GM03348 (cell line): ENCODE measurements at regions not wholly inside any gene's neighbourhood (a gene's known extent, or its start where the extent isn't known, plus 50 kb on each side); places are given as distances from the start of the nearest gene placed in this dataset.
"Not testable (repeated sequence)": the region's sequence is repeated elsewhere in the genome, so short reads cannot be mapped to it uniquely, and the experiment has no call there.

Experiments
- DNase-seq: peaks from one replicate; pipeline ENCODE4 v3.0.0; 2012; ENCODE audit warnings: low spot score

DNA sequence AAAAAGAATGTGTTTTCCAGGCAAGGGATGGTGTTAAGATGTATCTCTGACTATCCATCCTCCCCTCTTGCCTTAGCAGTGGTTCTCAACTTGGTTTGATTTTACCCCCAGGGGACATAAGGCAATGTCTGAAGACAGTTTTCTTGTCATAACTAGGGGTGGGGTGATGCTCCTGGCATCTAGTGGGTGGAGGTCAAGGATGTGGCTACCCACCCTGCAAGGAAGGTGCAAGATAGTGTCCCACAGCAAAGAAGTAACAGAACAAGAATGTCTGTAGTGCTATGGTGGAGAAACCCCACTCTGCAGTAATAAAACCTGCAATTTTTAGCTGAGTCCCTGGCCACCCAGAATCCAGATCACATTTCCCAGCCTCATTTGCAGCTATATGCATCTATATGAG lies 81.2 kb upstream of the TBL1X start:
- DNase-seq, result no peak

DNA sequence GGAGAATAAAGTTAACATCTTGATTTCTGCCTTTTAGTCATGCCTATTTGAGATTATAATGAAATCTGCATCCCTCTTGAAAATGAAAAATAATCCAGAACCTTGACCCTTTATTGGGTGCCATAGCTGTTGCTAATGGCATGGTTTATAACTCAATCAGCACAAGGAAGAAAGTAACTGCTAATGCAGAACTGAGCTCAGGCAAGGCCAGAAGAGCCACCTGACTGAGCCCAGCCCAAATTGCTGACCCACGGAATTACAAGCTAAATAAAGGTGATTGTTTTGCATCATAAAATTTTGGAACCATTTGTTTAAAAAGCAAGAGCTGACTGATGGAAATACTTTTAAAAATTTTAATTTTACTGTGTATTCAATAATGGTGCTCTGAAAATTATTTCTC lies 76.4 kb upstream of the TBL1X start:
- DNase-seq, result no peak

DNA sequence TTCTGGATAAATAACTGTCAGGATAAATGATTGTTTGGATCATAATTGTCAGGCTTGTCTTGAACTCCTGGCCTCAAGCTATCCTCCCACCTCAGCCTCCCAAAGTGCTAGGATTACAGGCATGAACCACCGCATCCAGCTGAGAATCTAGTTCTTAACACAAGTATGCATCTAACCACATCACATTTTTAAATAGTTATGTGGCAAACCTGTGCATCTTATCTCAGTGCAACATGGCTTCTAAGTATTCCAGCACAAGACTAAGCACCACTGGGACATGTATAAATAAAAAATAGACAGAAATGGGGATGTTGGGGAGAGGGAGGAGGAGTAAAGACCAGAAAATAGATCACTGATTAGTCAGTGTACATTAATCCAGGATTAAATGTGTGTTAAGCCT lies 74.7 kb upstream of the TBL1X start:
- DNase-seq, result no peak

DNA sequence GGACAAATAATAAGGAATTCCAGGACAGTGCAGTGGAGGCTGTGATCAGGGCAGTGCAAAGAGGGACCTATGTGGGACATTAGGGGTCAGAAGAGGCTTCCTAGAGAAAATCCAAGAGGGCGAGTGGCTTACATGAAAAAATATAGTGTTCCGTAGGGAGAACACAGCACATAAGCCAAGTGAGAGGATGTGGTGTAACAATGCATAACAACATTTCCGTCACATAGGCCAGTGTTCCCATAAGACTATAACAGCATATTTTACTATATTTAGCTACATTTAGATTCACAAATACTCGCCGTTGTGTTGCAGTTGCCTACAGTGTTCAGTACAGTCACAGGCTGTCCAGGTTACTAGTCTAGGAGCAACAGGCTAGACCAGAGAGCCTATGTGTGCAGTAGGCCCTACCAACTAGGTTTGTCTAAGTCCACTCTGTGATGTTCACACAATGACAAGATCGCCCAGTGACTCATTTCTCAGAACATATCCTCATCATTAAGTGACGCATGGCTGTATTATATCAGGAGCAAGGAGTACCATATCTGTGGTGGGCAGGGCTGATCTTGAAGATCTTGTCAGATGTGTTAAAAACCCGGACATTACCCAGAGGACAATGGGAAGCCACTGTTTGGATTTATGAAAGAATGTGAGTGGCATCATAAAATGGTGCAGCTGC lies 74.0 kb upstream of the TBL1X start:
- no peak for DNase-seq

DNA sequence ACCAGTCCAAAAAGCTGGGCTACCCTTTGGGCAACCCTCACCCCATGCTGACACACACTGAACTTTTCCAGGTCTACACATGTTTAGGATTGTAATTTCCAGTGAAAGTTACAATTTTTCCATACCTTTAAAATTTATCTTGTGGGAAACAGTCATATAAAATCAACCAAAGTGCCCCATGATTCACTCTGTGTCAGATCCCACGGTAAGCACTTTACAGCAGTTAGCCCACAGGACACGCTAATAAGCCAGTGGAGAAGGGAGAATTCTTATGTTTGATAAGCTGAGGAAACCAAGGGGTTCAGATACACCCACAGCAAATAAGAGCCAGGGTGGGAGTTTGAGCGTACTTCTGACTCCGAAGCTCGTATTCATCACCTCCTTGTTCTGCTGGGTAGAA lies 72.4 kb upstream of the TBL1X start:
- DNase-seq, result no peak

DNA sequence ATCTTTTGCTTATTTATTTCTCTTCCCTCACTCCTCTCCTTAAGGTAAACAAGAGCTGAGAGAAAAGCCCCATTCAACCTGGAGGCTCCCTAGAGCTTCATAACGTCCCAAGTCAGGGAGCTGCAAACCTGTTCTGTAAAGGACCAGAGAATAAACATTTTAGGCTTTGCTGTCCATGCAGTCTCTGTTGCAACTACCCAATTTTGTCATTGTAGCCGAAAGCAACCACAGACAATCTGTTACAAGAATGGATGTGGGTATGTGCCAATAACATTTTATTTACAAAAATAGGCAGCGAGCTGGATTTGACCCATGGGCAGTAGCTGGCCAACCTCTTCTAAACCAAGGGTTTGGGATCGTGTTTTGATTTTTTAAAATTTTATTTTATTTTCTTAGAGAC lies 71.3 kb upstream of the TBL1X start:
- no peak for DNase-seq

DNA sequence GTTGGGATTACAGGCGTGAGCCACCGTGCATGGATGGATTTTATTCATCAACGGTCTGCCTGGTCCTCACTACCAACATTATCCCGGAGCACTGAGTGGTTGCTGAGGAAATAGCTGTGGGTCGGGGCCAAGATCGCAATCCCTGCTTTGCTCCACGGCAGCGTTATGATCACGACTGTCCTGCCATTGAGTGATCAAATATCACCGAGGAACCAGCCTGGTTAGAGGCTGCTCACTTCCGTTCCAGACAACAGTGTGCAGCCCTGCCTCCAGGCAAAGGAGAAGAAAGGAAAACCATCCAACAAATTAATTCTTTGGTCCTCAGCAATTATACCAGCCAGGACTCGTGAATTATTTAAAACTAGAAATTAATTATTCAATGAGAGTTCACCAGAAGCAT lies 70.6 kb upstream of the TBL1X start:
- DNase-seq, result no peak

DNA sequence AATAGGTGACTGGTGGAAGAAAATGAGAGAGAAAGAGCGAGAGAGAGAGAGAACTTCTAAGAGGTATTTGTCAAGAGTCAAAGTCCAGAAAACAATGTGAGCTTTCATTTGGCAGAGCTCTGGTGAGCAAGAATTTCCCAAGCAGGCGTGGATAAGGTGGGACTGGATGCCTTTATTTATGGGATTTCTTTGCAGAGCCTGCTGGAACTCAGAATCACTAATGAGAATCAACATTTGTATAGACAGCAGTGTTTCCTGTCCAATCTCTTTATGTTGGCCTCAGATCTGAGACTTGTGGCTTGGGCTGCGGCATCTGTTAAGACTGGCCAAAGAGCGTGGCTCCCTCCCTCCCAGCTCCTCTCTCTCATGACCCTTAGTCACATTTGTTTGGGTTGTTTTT lies 67.9 kb upstream of the TBL1X start:
- DNase-seq, result no peak

DNA sequence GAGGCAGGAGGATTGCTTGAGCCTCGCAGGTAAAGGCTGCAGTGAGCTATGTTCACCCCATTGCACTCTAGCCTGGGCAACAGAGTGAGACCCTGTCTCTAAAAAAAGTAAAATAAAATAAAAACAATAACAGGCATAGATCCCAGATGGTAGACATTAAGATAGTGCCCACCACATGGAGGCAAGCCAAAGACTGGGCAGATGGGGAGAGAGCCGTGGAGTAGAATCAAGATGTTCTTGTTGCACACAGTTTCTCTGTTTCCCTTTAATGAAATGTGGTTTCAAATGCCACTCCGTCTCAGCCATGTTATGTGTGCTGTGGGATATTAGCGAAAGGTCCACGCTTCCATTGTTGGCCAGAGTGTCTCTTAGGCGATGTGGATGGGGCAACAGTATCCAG lies 63.8 kb upstream of the TBL1X start:
- no peak for DNase-seq

DNA sequence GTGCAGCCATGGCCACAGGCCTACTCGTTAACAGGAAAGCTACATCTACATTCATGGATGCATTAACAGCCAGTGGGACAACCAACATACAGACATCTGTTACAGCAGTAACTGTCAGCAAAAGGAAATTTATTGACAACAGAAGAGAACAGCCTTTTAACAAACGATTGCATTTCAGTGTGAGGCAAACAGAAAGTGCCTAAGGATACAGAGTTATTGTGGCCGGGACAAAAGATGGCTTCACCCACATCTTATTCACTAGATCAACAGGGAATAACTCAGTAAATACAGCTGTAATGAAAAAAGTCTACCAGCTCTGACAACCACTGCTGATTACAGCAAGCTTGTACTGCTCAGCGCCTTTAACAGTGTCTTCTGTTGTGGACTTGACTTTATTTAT lies 61.5 kb upstream of the TBL1X start:
- DNase-seq, result no peak

DNA sequence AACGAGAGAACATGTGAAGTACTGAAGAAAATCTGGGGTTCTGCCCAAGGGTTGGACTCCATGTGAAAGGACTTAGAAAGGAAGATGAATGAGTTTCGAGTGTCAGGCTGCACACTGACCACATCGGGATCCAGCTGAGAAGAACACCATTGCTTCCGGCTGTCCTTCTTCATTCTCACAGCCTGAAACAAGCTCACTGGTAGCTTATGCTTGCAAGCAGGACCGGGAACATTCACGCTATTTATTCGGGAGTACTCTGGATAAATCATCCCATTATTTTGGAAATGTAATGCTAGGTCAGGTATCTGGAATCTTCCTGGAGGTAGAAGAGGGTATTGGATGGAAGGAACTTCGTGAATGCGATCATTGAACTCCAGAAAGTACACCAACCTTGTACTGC lies 59.2 kb upstream of the TBL1X start:
- not testable (repeated sequence) for DNase-seq

DNA sequence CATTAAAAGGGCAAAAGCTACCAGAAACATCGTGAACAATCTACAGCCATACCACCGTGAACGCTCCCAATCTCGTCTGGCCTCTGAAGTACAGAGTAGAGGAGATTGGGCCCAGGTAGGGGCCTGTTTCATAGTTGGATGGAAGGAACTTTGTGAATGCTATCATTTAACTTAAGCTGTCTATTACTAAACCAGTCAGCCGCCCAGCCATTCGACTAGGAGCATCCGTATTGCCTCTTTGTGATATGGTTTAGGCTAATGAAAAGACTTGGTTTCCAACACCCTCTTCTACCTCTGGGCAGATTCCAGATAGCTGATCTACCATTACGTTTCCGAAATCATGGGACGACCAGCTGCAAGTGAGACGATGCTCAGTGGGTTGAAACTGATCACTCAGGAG lies 54.0 kb upstream of the TBL1X start:
- DNase-seq, result not testable (repeated sequence)

DNA sequence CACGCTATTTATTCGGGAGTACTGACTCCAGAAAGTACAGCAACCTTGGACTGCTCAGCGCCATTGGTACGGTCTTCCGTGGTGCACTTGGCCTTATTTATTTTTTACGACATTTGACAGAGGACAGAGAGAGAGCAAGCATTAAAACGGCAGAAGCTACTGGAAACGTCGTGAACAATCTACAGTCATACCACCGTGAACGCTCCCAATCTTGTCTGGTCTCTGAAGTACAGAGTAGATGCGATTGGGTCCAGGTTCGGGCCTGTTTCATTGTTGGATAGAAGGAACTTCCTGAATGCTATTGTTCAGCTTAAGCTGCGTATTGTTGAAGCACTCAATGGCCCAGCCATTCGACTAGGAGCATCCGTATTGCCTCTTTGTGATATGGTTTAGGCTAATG lies 53.2 kb upstream of the TBL1X start:
- DNase-seq, result not testable (repeated sequence)

DNA sequence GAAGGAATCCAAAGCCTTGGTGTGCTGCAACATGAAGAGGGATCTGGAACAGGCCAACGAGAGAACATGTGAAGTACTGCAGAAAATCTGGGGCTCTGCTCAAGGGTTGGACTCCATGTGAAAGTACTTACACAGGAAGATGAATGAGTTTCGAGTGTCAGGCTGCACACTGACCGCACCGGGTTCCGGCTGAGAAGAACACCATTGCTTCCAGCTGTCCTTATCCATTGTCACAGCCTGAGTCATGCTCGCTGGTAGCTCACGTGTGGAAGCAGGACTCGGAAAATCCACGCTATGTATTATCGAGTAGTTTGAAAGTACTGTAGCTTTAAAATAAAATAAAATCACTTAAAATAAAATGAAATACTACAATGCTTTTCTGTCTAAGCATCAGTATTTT lies 50.4 kb upstream of the TBL1X start:
- no peak for DNase-seq
